GM06990 (cell line): ENCODE measurements at regions not wholly inside any gene's neighbourhood (a gene's known extent, or its start where the extent isn't known, plus 50 kb on each side); places are given as distances from the start of the nearest gene placed in this dataset.

Experiments
- DNase-seq: peaks from one replicate; pipeline ENCODE4 v3.0.0-alpha.2; 2011; ENCODE audit not compliant: insufficient read length; ENCODE audit errors: extremely low read depth
- H3K27me3 ChIP-seq: replicated peaks from 2 replicates; pipeline ENCODE4 v1.6.0; 2011; ENCODE audit warnings: low read length; ENCODE audit not compliant: control insufficient read depth, insufficient read depth
- H3K36me3 ChIP-seq: 2 replicates; pipeline ENCODE4 v1.5.1; 2011; ENCODE audit warnings: low read length; ENCODE audit not compliant: control insufficient read depth, insufficient read depth
- H3K4me3 ChIP-seq: replicated peaks from 2 replicates; pipeline ENCODE4 v1.5.1; 2011; ENCODE audit warnings: low read depth, mild to moderate bottlenecking, control low read depth, low read length
- CTCF ChIP-seq: IDR thresholded peaks from 2 replicates; pipeline ENCODE4 v1.5.1; 2011; ENCODE audit warnings: low read length, control low read depth, mild to moderate bottlenecking, inconsistent platforms; ENCODE audit not compliant: insufficient read depth, poor library complexity, severe bottlenecking

- no peaks in the 10 kb centered on the region for H3K36me3 ChIP-seq
- H3K27me3 ChIP-seq, result no peaks in the 10 kb centered on the region
- H3K4me3 ChIP-seq, result no peak overlapping the region
- TF ChIP-seq CTCF, result no peak
- no peak for DNase-seq
Observed at GRCh38 chr6:167739721-167740475, 86.8 kb upstream of the AFDN start.

- no peak for TF ChIP-seq CTCF
- Histone ChIP-seq H3K27me3 (no peaks in the 10 kb centered on the region), H3K36me3 (no peaks in the 10 kb centered on the region), H3K4me3 (no peak overlapping the region)
- no peak for DNase-seq
Observed at GRCh38 chr6:167742719-167743303, 83.9 kb upstream of the AFDN start.

- Histone ChIP-seq H3K27me3 (no peaks in the 10 kb centered on the region), H3K36me3 (no peaks in the 10 kb centered on the region), H3K4me3 (no peak overlapping the region)
- no peak for DNase-seq
- TF ChIP-seq CTCF, result no peak
Observed at GRCh38 chr6:167744681-167745669, 81.7 kb upstream of the AFDN start.

GRCh38 chr6:167745670-167746389, 80.9 kb upstream of the AFDN start:
- no peak for TF ChIP-seq CTCF
- Histone ChIP-seq H3K27me3 (no peaks in the 10 kb centered on the region), H3K36me3 (no peaks in the 10 kb centered on the region), H3K4me3 (no peak overlapping the region)
- DNase-seq, result no peak

- Histone ChIP-seq H3K27me3 (no peaks in the 10 kb centered on the region), H3K4me3 (no peak overlapping the region), H3K36me3 (no peaks in the 10 kb centered on the region)
- TF ChIP-seq CTCF, result no peak
- DNase-seq, result no peak
Observed at GRCh38 chr6:167746390-167746907, 80.3 kb upstream of the AFDN start.
